T47D (cell line): ENCODE measurements at regions not wholly inside any gene's neighbourhood (a gene's known extent, or its start where the extent isn't known, plus 50 kb on each side); places are given as distances from the start of the nearest gene placed in this dataset.

Experiments used
- DNase-seq, 2 experiments: peaks; one replicate each; pipeline versions ENCODE4 v3.0.0 to v3.0.0-alpha.2; 2011 to 2012; ENCODE audit warnings: low read depth in 1 of 2, low spot score in 1 of 2
- JUND ChIP-seq: IDR thresholded peaks from 2 replicates; pipeline ENCODE4 v1.6.1; 2012; ENCODE audit warnings: low read depth
- in situ Hi-C: cut with HindIII; loops from 2 replicates; pipeline ENCODE4 v1.10.0; 2016; ENCODE audit warnings: low sequenced_read_pairs, low pct_unique_long_range_greater_than_20kb

GRCh38 chr2:121118951-121119350 is 166.1 kb downstream of the TFCP2L1 start:
- in situ Hi-C loops, result no loop called here
- TF ChIP-seq JUND, result no peak

GRCh38 chr2:121120411-121120810 is 164.6 kb downstream of the TFCP2L1 start:
- DNase-seq, result no peak
- TF ChIP-seq JUND, result no peak
- in situ Hi-C loops, result no loop called here

More at GRCh38 chr2:121118951-121119350, 166.1 kb downstream of the TFCP2L1 start:
- no peak for DNase-seq

DNA sequence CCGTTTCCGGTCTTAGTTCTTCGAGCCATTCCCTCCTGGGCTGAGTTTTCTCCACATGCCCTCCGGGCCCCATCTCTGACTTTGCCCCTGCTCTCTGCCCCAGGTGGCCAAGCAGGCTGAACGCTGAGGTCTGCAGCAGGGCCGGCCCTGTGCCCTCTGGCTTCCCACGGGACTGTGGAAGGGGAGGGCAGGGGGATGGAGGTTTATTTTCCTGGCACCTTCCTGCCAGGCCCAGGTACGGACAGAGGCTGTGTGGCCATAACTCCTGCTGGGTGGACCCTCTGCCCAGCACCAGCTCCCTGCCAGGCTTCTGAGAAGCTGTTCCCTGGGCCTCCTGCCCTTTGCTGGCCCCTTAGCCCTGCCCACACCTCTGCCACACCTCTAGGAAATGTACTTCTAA is 164.0 kb downstream of the TFCP2L1 start:
- in situ Hi-C loops, result no loop called here
- TF ChIP-seq JUND, result no peak
- no peak for DNase-seq

DNA sequence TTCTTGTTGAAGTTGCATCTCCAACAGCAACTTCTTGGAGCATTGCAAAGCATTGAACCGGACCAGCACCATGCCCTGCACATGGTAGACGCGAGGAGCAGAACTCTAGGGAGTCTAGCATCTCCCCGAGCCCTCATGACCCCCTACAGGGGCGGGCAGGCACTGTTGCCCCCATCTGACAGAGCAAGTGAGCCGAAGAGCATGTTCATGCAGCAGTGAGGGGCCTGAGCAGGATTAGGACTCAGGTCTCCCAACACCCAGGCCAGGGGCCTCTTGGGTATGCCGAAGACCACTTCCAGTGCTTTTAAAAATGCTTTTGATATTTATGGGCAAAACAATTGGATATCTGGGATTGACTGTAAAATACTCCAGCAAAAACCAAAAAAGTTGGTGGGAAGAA is 163.3 kb downstream of the TFCP2L1 start:
- TF ChIP-seq JUND, result no peak
- in situ Hi-C loops, result no loop called here
- DNase-seq, result no peak

DNA sequence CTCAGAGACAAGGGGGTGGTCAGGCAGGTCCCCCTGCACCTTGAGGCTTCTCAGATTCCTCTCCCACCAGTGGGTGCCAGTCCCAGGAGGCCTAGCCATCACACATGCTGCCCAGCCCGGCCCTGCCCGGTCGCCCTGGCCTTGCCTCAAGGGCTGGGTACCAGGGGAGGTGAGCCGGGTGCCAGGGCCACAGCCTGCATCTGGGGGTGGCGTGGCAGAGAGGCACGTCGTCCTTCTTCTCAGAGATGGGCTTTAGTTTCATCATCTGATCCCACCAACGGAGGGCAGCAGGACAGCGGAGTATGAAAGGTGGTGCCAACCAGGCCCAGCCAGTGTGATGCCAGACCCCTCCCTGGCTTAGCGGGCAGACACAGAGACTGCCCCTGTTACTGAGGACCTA is 161.7 kb downstream of the TFCP2L1 start:
- TF ChIP-seq JUND, result no peak
- no peak for DNase-seq
- in situ Hi-C loops, result no loop called here

GRCh38 chr2:121124330-121124729 is 160.7 kb downstream of the TFCP2L1 start:
- TF ChIP-seq JUND, result no peak
- in situ Hi-C loops, result no loop called here

DNA sequence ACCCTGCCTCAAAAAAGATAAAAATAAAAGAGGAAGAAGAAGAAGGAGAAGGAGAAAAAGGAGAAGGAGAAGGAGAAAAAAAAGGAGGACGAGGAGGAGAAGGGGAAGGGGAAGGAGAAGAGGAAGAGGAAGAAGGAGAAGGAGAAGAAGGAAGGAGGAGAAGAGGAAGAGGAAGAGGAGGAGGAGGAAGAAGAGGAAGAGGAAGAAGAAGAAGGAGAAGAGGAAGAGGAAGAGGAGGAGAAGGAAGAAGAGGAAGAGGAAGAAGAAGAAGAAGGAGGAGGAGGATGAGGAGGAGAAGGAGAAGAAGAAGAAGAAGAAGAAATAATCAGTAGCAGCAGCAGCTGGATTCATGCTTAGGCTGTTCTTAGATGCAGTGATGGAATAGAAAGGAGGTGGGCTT is 159.7 kb downstream of the TFCP2L1 start:
- in situ Hi-C loops, result no loop called here
- TF ChIP-seq JUND, result no peak
- no peak for DNase-seq

More at GRCh38 chr2:121124330-121124729, 160.7 kb downstream of the TFCP2L1 start:
- DNase-seq, result no peak

DNA sequence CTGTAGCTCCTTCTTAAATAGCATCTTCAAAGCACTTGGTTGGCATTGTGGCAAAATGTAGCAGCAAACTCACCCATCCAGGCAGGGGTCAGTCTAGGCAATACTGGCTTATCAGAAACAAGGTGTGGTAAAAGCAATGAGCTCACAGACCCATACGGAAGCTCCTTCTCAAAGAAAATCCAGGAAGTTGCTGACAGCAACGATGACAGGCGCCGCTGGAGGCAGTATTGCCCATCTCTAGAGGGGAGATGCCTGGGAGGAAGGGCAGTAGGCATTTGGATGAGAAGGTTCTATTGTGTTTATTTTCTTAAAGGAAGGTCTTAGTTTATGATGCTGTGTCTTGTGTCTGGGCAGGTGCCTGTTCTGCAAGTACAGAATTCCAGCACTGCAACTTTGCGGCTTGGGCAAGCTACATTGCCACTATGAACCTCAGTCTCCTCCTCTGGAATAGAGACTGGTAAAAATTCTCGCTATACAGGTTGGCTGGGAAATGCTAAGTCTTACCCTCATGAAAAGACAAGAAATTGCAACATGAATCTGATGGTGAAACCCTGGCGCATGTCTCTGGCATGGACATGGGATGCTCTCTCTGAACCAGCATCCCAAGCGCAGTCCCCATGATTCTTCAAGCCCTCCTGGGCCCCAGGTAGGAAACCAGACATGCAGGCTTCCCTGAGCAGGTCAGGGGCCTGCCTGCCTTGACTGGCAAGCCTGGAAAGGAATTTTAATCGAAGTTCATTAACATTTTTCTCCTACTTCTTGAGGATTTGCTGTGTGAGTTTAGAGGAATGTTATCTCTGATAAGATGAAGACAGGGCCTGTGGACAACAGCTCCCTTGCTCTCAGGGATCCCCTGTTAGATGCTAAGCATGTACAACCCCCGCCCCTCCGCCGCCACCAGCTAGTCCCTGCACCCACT is 156.0 kb downstream of the TFCP2L1 start:
- in situ Hi-C loops, result no loop called here
- peak; percentile 21 to 58 for DNase-seq
- TF ChIP-seq JUND, result no peak

- in situ Hi-C loops, result no loop called here
- no peak for TF ChIP-seq JUND
- DNase-seq, result no peak
Measured at GRCh38 chr2:121129692-121130091, 155.3 kb downstream of the TFCP2L1 start.

DNA sequence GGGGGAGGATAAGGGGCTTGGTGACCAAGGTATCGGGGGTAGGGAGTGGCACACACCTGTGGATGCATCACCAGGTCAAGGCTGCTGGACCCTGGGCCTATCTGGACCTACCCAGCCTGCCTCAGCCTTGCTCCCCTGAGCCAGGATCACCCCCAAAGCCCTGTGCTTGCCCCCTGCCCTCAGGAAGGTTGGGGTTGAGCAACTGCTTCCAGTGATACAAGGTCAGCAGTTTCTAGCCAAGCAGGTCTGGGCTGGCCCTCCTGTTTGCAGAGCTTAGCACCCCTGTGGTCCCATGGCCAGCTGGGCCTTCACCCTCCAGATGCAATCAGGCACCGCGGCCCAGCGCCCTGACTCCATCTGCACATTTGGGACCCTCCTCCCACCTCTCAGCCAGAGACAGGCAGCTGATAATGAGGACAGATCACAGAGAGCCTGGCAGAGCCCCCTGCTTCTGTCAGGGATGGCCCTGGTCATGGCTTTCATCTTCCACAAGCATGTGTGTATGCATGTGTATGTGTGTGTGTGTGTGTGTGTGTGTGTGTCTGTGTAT is 154.6 kb downstream of the TFCP2L1 start:
- TF ChIP-seq JUND, result no peak
- DNase-seq, result no peak
- in situ Hi-C loops, result no loop called here

DNA sequence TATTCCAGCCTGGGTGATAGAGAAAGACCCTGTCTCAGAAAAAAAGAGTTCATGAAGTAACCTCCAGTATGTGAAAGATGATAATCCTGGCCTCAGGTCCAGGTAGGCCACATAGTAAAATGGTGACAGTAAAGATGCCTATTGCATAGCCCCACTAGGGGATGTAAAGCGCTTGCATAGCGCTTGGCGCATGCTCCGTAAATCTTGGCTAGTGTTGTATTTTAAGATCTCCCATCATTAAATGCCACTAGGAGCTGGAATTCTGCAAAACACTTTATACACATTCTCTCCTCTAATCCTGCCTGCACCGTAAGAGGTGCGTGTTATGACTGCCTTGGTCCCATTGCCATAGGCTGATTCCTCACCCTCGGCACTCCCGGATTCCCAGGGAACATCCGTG is 153.6 kb downstream of the TFCP2L1 start:
- no peak for TF ChIP-seq JUND
- DNase-seq, result no peak
- in situ Hi-C loops, result no loop called here

DNA sequence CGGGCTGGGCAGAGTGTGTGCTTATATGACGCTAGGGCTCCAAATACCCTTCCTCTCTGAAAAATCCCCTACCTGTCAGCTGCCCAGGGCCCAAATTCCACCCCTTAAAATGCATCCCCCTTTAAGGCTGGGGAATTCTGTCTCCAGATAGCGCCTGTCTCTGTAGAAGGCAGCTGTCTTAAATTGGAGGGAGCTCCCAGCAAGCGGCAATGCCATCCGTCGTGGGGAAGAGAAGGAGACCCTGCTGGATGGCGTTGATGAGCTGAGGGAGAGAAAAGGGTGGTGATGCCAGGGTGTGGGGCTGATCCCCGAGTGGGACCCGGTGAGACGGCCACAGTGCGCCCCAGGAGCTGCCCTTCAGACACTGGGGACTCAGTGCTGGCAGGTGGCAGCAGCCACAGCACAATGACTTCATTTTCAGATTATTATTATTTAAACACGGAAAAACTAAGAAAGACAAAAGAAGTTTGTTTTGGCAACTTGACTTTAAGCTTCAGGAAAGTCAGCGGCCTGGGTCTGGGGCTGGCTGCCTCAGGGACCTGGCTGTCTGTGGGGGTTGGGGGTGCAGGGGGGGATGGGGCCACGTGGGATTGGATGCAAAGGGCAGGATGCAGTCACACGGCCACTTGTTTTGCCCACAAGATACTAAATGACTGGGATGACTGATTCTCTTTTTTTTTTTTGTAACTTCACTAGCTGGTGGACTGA is 152.8 kb downstream of the TFCP2L1 start:
- in situ Hi-C loops, result no loop called here
- TF ChIP-seq JUND, result no peak
- no peak for DNase-seq

GRCh38 chr2:121132762-121133107 is 152.3 kb downstream of the TFCP2L1 start:
- TF ChIP-seq JUND, result no peak
- in situ Hi-C loops, result no loop called here

More at GRCh38 chr2:121132762-121133107, 152.3 kb downstream of the TFCP2L1 start:
- DNase-seq, result no peak
